GM13977 (cell line): ENCODE measurements at regions not wholly inside any gene's neighbourhood (a gene's known extent, or its start where the extent isn't known, plus 50 kb on each side); places are given as distances from the start of the nearest gene placed in this dataset.
"Not testable (repeated sequence)": the region's sequence is repeated elsewhere in the genome, so short reads cannot be mapped to it uniquely, and the experiment has no call there.

Source experiments
- DNase-seq: peaks from one replicate; pipeline ENCODE4 v3.0.0; 2012; ENCODE audit warnings: low spot score
- CTCF ChIP-seq: IDR thresholded peaks from 2 replicates; pipeline ENCODE4 v1.5.1; 2012; ENCODE audit warnings: mild to moderate bottlenecking, control low read depth; ENCODE audit not compliant: insufficient read depth; ENCODE audit errors: extremely low read depth, missing control alignments
- in situ Hi-C: fragments of 300-500 bp; cut with MboI; formaldehyde crosslinking; loops from one replicate; pipeline ENCODE4 v1.12.0; 2022; ENCODE audit warnings: low sequenced_read_pairs, low pct_unique_long_range_greater_than_20kb, mixed read lengths, inconsistent platforms; ENCODE audit not compliant: unreplicated experiment

- no peak for TF ChIP-seq CTCF
- no peak for DNase-seq
- in situ Hi-C loops: loop anchor here (25.0 kb wide), 1 partner anchor 245 kb away; no protein-coding TSS in a partner anchor
Measured at GRCh38 chr5:131107128-131107527, 57.9 kb downstream of the HINT1 start.

GRCh38 chr5:131104169-131104808, 60.8 kb downstream of the HINT1 start:
- TF ChIP-seq CTCF: no peak
- in situ Hi-C loops: loop anchor here (25.0 kb wide), 1 partner anchor 242 kb away; no protein-coding TSS in a partner anchor
- no peak for DNase-seq

- no peak for DNase-seq
- no peak for TF ChIP-seq CTCF
- in situ Hi-C loops: no loop called here
Measured at GRCh38 chr5:131096774-131097710, 68.0 kb downstream of the HINT1 start.

GRCh38 chr5:131095561-131095960, 69.5 kb downstream of the HINT1 start:
- DNase-seq, in situ Hi-C loops: not testable (repeated sequence)

- DNase-seq: no peak
- TF ChIP-seq CTCF: no peak
- in situ Hi-C loops: no loop called here
Measured at GRCh38 chr5:131084436-131084835, 80.6 kb downstream of the HINT1 start.

GRCh38 chr5:131081913-131082488, 83.1 kb downstream of the HINT1 start:
- no peak for DNase-seq
- no peak for TF ChIP-seq CTCF
- in situ Hi-C loops: no loop called here

GRCh38 chr5:131081374-131081773, 83.7 kb downstream of the HINT1 start:
- TF ChIP-seq CTCF: no peak
- in situ Hi-C loops: no loop called here
- DNase-seq: no peak
